K562 (cell line): ENCODE measurements at regions not wholly inside any gene's neighbourhood (a gene's known extent, or its start where the extent isn't known, plus 50 kb on each side); places are given as distances from the start of the nearest gene placed in this dataset.

Source experiments
- CHD7 ChIP-seq: fragments of 200-600 bp; sonication (generic); IDR thresholded peaks from one replicate; pipeline ENCODE4 v1.6.1; 2012; ENCODE audit warnings: mild to moderate bottlenecking, low read depth, low read length, inconsistent platforms
- HNRNPL ChIP-seq: fragments of 200-400 bp; formaldehyde crosslinking; IDR thresholded peaks from 2 replicates; pipeline ENCODE4 v1.6.1; 2017; ENCODE audit warnings: low read depth, mild to moderate bottlenecking, low read length
- L3MBTL2 ChIP-seq: fragments of 450-650 bp; IDR thresholded peaks from 2 replicates; pipeline ENCODE4 v1.6.1; 2016; ENCODE audit warnings: mild to moderate bottlenecking, moderate library complexity
- RUNX1 ChIP-seq: sonication (generic); IDR thresholded peaks from 2 replicates; pipeline ENCODE4 v1.6.1; 2016; ENCODE audit warnings: antibody characterized with exemption, low read depth
- SNRNP70 ChIP-seq: fragments of 200-400 bp; formaldehyde crosslinking; optimal IDR thresholded peaks from 2 replicates; pipeline ENCODE3; 2017; ENCODE audit warnings: low read depth, low read length
- ZNF583 ChIP-seq: fragments of 250-450 bp; sonication (Bioruptor Pico); IDR thresholded peaks from 2 replicates; pipeline ENCODE4 v1.4.0; 2020

- TF ChIP-seq SNRNP70 = no peak
- no peak for TF ChIP-seq ZNF583
- TF ChIP-seq RUNX1 = no peak
- TF ChIP-seq L3MBTL2 = no peak
- no peak for TF ChIP-seq CHD7
- TF ChIP-seq HNRNPL = no peak
Measured at GRCh38 chr9:113674436-113674835, 201.7 kb upstream of the ZNF618 start (continued).
